ENCODE measurements at regions not wholly inside any gene's neighbourhood (a gene's known extent, or its start where the extent isn't known, plus 50 kb on each side); places are given as distances from the start of the nearest gene placed in this dataset.

DNA sequence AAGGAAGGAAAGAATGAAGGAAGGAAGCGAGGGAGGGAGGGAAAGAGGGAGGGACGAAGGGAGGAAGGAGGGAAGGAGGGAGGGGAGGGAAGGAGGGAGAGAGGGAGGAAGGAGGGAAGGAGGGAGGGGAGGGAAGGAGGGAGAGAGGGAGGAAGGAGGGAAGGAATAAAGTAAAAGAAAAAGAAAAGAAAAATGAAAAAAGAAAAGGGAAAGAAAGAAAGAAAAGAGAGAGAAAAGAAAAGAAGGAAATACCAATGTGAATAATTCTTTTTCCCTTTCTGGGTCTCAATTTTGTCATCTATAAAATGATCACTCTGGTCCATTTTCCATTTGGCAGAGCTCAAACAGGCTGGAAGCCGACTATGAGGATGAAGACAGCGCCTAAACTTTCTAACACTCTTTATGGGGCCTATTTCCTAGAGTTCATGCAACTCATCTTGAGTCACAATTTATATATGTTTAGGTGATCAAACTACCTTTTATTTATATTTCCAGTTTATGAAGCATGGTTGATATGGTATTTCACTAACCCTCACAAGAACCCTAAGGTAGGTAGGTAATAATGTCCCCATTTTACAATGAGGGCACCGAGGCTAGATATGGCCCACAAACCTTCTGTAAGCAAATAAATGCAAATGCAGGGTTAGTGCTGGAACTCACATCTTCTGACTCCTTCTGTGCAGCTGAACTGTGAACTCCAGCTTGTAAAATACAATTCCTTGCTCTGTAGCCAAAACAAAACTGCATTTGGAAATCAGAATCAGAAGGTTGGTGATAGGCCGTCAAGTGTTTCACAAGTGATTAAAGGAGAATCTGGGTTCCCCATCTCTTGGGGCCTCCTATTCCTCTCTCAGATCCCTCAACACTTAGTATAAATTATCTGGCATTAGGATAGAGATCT lies 434.3 kb downstream of the ETS1 start (continued):
- TF ChIP-seq, protein P1, sequence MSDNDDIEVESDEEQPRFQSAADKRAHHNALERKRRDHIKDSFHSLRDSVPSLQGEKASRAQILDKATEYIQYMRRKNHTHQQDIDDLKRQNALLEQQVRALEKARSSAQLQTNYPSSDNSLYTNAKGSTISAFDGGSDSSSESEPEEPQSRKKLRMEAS (IDR thresholded peaks at IDR 0.05; ENCODE audit: low read depth, low read length) = no peak
- TF ChIP-seq ZNF384 (IDR thresholded peaks at IDR 0.05; ENCODE audit: borderline replicate concordance, low read depth, low read length) = no peak
- TF ChIP-seq CREB1 (IDR thresholded peaks at IDR 0.05; ENCODE audit: low read depth) = no peak
- no peak for TF ChIP-seq SMAD5 (IDR thresholded peaks at IDR 0.05; ENCODE audit: low read depth)
- no peak for TF ChIP-seq SP1 (IDR thresholded peaks at IDR 0.05; ENCODE audit: low read depth, low read length)

DNA sequence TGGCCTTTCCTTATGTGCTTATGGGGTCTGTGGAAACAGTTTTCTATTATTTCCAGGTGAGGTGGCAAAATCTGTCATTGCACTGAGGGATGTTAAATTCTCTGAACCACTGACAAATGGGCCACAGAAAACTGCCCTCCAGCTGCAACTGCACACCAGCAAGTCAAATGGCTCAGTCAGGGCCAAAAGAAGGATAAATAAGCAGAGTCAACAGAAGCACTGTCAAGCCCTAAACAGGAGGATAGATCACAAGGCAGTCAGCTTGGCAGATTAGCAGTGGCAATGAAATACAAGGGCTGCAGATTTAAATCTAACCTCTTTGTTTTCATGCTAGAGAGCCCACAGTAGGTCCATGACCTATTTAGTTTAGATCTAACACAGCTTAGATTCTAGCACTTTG lies 435.6 kb downstream of the ETS1 start:
- in situ Hi-C loops (cut with MboI) = no loop called here
- Histone ChIP-seq H3K79me2 (ENCODE audit: control insufficient read depth, insufficient read depth, low read length) (no peaks in the 10 kb centered on the region), H3K4me1 (ENCODE audit: control insufficient read depth, insufficient read depth, low read length) (no peaks in the 10 kb centered on the region), H3K4me3 (no peak overlapping the region), H3K36me3 (ENCODE audit: control insufficient read depth in 2 of 2, insufficient read depth in 2 of 2, low read length in 1 of 2) (no peaks in the 10 kb centered on the region), H3K4me2 (ENCODE audit: control insufficient read depth, insufficient read depth) (no peak overlapping the region), H3K9ac (ENCODE audit: control insufficient read depth, insufficient read depth, low read length) (no peak overlapping the region), H4K20me1 (ENCODE audit: control insufficient read depth, insufficient read depth) (no peaks in the 10 kb centered on the region), H3K9me3 (replicated peaks; ENCODE audit: control insufficient read depth, insufficient read depth, low read length) (no peaks in the 10 kb centered on the region), H3K27ac (ENCODE audit: control insufficient read depth, insufficient read depth) (no peak overlapping the region), H3K27me3 (replicated peaks in 1 of 2; ENCODE audit: control insufficient read depth in 2 of 2, insufficient read depth in 2 of 2, low read length in 1 of 2) (peaks cover 3 to 4% of the 10 kb centered on the region in 2 experiments; a peak in 3 of 4 replicates), H2AFZ (ENCODE audit: control insufficient read depth, low read depth, low read length) (no peak overlapping the region)
- TF ChIP-seq MYB (IDR thresholded peaks at IDR 0.05; ENCODE audit: borderline replicate concordance, low read depth, low read length) (no peak), EP300 (IDR thresholded peaks at IDR 0.05; ENCODE audit: borderline replicate concordance in 1 of 2, control insufficient read depth in 1 of 2, low read depth in 2 of 2, low read length in 2 of 2) (no peak), NFIC (IDR thresholded peaks at IDR 0.05; ENCODE audit: low read depth, low read length) (no peak), JUNB (IDR thresholded peaks at IDR 0.05) (no peak), WRNIP1 (IDR thresholded peaks at IDR 0.05; ENCODE audit: borderline replicate concordance, low read depth, low read length) (no peak), STAT3 (IDR thresholded peaks at IDR 0.05; ENCODE audit: low read depth, low read length) (no peak), ZBED1 (IDR thresholded peaks at IDR 0.05; ENCODE audit: borderline replicate concordance) (no peak), SIN3A (IDR thresholded peaks at IDR 0.05; ENCODE audit: low read depth, low read length) (no peak), MTA2 (IDR thresholded peaks at IDR 0.05; ENCODE audit: low read depth) (no peak)
- TF ChIP-seq, protein P2, sequence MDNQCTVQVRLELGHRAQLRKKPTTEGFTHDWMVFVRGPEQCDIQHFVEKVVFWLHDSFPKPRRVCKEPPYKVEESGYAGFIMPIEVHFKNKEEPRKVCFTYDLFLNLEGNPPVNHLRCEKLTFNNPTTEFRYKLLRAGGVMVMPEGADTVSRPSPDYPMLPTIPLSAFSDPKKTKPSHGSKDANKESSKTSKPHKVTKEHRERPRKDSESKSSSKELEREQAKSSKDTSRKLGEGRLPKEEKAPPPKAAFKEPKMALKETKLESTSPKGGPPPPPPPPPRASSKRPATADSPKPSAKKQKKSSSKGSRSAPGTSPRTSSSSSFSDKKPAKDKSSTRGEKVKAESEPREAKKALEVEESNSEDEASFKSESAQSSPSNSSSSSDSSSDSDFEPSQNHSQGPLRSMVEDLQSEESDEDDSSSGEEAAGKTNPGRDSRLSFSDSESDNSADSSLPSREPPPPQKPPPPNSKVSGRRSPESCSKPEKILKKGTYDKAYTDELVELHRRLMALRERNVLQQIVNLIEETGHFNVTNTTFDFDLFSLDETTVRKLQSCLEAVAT (IDR thresholded peaks at IDR 0.05) = no peak
- TF ChIP-seq, protein P3, sequence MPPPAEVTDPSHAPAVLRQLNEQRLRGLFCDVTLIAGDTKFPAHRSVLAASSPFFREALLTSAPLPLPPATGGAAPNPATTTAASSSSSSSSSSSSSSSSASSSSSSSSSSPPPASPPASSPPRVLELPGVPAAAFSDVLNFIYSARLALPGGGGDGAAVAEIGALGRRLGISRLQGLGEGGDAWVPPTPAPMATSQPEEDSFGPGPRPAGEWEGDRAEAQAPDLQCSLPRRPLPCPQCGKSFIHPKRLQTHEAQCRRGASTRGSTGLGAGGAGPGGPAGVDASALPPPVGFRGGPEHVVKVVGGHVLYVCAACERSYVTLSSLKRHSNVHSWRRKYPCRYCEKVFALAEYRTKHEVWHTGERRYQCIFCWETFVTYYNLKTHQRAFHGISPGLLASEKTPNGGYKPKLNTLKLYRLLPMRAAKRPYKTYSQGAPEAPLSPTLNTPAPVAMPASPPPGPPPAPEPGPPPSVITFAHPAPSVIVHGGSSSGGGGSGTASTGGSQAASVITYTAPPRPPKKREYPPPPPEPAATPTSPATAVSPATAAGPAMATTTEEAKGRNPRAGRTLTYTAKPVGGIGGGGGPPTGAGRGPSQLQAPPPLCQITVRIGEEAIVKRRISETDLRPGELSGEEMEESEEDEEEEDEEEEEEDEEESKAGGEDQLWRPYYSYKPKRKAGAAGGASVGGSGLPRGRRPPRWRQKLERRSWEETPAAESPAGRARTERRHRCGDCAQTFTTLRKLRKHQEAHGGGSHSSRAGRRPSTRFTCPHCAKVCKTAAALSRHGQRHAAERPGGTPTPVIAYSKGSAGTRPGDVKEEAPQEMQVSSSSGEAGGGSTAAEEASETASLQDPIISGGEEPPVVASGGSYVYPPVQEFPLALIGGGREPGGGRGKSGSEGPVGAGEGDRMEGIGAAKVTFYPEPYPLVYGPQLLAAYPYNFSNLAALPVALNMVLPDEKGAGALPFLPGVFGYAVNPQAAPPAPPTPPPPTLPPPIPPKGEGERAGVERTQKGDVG (CRISPR knock-in tag; IDR thresholded peaks at IDR 0.05) = no peak
- ATAC-seq (no peak), DNase-seq (ENCODE audit: low read depth, low spot score) (no peak), FAIRE-seq (no peak)
- intact Hi-C loops (cut with micrococcal nuclease; ENCODE audit: unreplicated experiment) = no loop called here
- RAD21 ChIA-PET (ENCODE audit: unreplicated experiment) = interaction anchor here (1.2 kb wide), 1 partner anchor 701 kb away, joined by 3 read pairs; no protein-coding TSS in a partner anchor
- CTCF ChIA-PET = interaction anchor here (0.6 to 2.5 kb wide), 5 partner anchors 8 to 733 kb away, joined by 3 to 12 read pairs (median 3); no protein-coding TSS in a partner anchor
- no TSS peak for BruUV-seq (replicated peaks)
- SMC1A ChIA-PET (ENCODE audit: uncharacterized antibody, unreplicated experiment) = interaction anchor here (1.0 kb wide), 1 partner anchor 8 kb away, joined by 3 read pairs; no protein-coding TSS in a partner anchor
- POLR2A ChIA-PET = interaction anchor here (0.6 kb wide), 1 partner anchor 11 kb away, joined by 3 read pairs; no protein-coding TSS in a partner anchor

All from GM12878 (cell line).